Stimulated activated naive CD8-positive, alpha-beta T cell treated with anti-CD3 and anti-CD28 coated beads, Interleukin-15, Interleukin-2, amounts not matched to agents 100 ng/mL and 50 ng/mL, for 24 hours (primary cell): ENCODE measurements at regions not wholly inside any gene's neighbourhood (a gene's known extent, or its start where the extent isn't known, plus 50 kb on each side); places are given as distances from the start of the nearest gene placed in this dataset.
"Not testable (repeated sequence)": the region's sequence is repeated elsewhere in the genome, so short reads cannot be mapped to it uniquely, and the experiment has no call there.

Experiments used
- H3K27ac Mint-ChIP-seq: one replicate; pipeline ENCODE4 v1.8.0; 2021; ENCODE audit warnings: mild to moderate bottlenecking, mixed read lengths
- H3K27me3 Mint-ChIP-seq: one replicate; pipeline ENCODE4 v1.8.0; 2021; ENCODE audit warnings: mixed read lengths
- H3K36me3 Mint-ChIP-seq: one replicate; pipeline ENCODE4 v1.8.0; 2021; ENCODE audit warnings: low read depth, mixed read lengths
- H3K4me1 Mint-ChIP-seq: one replicate; pipeline ENCODE4 v1.8.0; 2021; ENCODE audit warnings: low read depth, mixed read lengths
- H3K4me3 Mint-ChIP-seq: one replicate; pipeline ENCODE4 v1.8.0; 2021; ENCODE audit warnings: mild to moderate bottlenecking, mixed read lengths
- H3K9me3 Mint-ChIP-seq: one replicate; pipeline ENCODE4 v1.8.0; 2021; ENCODE audit warnings: mixed read lengths

DNA sequence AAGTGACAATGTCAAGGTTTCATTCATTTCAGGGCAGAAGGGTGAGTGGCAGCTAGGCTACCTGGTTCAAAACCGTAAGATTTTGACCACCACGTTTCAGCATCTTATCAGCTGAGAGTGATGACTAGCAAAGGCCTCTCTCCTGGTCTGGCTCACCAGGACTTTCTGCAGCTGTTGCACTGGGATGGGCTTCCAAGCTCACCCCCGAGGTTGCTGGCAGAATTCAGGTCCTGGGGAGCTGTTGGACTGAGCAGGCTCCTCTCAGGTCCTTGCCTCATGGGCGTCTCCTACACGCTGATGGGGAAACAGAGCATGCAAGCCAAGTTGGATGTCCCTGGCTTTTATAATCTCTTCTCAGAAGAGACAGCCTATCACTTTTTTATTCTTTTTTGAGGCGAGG, 88.8 kb upstream of the RNU6-1 start:
- H3K9me3 Mint-ChIP-seq, result peaks cover 4% of the 10 kb centered on the region
- H3K4me1 Mint-ChIP-seq, result no peaks in the 10 kb centered on the region
- H3K27me3 Mint-ChIP-seq, result no peaks in the 10 kb centered on the region
- H3K4me3 Mint-ChIP-seq, result no peak overlapping the region
- H3K27ac Mint-ChIP-seq, result no peak overlapping the region
- H3K36me3 Mint-ChIP-seq, result no peaks in the 10 kb centered on the region

DNA sequence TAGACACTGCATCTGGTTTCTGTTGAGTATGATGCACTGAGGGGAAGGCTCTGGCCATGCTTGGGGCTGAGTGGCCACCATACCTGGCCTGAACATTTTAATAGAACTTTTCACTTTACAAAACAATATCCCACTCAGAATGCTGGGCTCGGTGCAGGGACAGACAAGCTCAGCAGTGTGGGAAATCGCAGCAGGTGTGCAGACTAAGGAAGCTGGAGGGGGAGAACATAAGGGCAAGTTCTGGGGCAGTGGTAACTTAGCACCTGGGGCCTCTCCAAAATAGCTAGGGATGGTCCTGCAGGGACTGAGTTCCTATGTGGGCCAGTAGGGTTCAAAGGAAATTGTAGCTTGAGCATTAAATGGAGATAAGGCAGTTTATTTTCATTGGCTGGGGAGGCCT, 90.9 kb upstream of the RNU6-1 start:
- no peaks in the 10 kb centered on the region for H3K9me3 Mint-ChIP-seq
- H3K36me3 Mint-ChIP-seq, result no peaks in the 10 kb centered on the region
- no peak overlapping the region for H3K4me3 Mint-ChIP-seq
- H3K4me1 Mint-ChIP-seq, result no peaks in the 10 kb centered on the region
- no peaks in the 10 kb centered on the region for H3K27me3 Mint-ChIP-seq
- H3K27ac Mint-ChIP-seq, result no peak overlapping the region

DNA sequence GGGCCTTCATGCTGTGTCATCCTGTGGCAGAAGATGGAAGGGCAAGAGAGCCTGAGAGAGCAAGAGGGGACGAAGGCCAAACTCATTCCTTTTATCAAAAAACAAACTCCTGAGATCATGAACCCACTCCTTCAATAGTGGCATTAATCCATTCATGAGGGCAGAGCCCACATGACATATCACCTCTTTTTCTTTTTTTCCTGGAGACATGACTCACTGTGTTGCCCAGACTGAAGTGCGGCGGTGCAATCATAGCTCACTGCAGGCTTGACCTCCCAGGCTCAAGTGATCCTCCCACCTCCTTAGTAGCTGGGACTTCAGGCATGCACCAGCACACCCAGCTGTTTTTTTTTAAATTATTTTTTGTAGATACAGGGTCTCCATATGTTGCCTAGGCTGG, 92.0 kb upstream of the RNU6-1 start:
- no peaks in the 10 kb centered on the region for H3K27me3 Mint-ChIP-seq
- no peaks in the 10 kb centered on the region for H3K4me1 Mint-ChIP-seq
- H3K9me3 Mint-ChIP-seq, result no peaks in the 10 kb centered on the region
- no peak overlapping the region for H3K4me3 Mint-ChIP-seq
- H3K27ac Mint-ChIP-seq, result no peak overlapping the region
- no peaks in the 10 kb centered on the region for H3K36me3 Mint-ChIP-seq

DNA sequence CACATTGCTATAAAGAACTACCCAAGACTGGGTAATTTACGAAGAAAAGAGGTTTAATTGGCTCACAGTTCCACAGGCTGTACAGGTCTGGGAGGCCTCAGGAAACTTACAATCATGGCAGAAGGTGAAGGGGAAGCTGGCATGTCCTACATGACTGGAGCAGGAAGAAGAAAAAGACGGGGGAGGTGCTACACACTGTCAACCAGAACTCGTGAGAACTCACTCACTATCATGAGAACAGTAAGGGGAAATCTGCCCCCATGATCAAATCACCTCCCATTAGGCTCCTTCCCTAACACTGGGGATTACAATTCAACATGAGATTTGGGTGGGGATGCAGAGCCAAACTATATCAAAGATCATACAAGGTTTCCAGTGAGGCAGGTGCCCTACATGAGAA, 94.3 kb upstream of the RNU6-1 start:
- H3K4me1 Mint-ChIP-seq, H3K4me3 Mint-ChIP-seq, H3K36me3 Mint-ChIP-seq, H3K9me3 Mint-ChIP-seq, H3K27me3 Mint-ChIP-seq, H3K27ac Mint-ChIP-seq: not testable (repeated sequence)

DNA sequence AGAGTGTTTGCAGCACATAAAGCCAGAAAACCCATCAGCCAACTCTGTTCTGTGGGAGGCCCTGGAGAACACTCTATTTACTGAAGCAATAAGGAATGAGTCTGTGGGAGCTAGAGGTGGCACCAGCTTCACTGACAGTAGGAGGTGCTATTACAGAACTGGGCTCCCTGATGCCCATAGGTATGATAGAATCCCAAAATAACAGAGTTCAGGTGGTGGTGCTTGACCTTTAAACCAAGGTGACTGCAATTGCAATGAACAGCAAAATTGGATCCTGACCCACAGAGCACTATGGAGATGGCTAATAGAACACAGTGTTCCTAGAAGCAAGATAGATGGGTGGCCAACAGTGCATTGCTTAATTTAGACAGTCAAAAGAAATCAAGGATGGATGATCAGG, 95.4 kb upstream of the RNU6-1 start:
- no peaks in the 10 kb centered on the region for H3K36me3 Mint-ChIP-seq
- H3K27ac Mint-ChIP-seq, result no peak overlapping the region
- no peaks in the 10 kb centered on the region for H3K4me1 Mint-ChIP-seq
- H3K27me3 Mint-ChIP-seq, result no peaks in the 10 kb centered on the region
- no peak overlapping the region for H3K4me3 Mint-ChIP-seq
- H3K9me3 Mint-ChIP-seq, result no peaks in the 10 kb centered on the region

DNA sequence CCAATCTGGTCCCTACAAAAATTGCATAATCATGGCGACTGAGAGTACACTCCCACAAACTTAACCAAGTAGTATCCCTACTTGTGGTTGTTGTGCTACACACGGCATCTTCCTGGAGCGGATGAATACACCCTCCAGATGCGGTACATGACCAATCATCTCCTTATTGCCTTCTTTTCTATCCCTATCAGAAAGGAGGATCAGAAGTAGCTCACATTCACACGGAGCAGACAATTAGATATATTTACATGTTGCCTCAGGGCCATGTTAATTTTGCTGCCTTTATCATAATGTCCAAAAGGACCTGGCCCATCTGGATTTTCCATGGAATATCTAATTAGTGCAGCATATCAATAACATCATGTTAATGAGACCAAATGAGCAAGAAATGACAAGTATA, 96.4 kb upstream of the RNU6-1 start:
- Mint-ChIP-seq H3K4me1 (no peaks in the 10 kb centered on the region), H3K27me3 (no peaks in the 10 kb centered on the region), H3K9me3 (no peaks in the 10 kb centered on the region), H3K36me3 (no peaks in the 10 kb centered on the region), H3K4me3 (no peak overlapping the region), H3K27ac (no peak overlapping the region)

DNA sequence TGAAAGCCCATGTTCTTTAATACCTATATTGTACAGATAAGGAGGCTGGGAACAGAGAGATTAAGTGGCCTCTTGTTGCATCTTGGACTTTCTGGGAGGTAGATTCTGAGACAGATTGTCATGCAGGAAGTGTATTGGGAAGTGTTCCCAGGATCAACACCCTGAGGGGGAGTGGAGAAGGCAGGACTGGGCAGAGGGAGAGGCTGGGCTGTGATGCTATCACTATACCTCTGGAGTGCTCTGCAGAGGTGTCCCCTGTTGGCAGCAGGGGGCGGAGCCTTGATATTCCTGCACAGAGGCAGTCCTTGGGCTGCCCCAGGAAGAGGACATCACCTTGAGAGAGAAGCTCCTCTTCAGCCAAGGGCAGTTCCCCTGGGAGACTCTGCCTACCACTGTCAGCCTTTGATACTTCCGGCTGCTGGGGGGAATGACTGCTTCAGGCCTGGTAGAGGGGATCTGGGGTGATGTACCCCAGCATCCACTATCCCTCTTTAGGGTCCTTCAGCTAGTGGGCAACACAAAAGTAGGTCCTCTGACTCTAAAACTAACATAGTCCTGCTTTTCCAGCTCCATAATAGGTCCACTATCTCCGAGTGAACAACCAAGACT, 97.4 kb upstream of the RNU6-1 start:
- Mint-ChIP-seq H3K27me3 (no peaks in the 10 kb centered on the region), H3K9me3 (no peaks in the 10 kb centered on the region), H3K27ac (no peak overlapping the region), H3K4me3 (no peak overlapping the region), H3K4me1 (no peaks in the 10 kb centered on the region), H3K36me3 (no peaks in the 10 kb centered on the region)

DNA sequence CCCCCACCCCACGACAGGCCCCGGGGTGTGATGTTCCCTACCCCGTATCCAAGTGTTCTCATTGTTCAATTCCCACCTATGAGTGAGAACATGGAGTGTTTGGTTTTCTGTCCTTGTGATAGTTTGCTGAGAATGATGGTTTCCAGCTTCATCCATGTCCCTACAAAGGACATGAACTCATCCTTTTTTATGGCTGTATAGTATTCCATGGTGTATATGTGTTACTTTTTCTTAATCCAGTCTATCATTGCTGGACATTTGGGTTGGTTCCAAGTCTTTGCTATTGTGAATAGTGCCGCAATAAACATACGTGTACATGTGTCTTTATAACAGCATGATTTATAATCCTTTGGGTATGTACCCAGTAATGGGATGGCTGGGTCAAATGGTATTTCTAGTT, 99.3 kb upstream of the RNU6-1 start:
- H3K4me1 Mint-ChIP-seq, H3K36me3 Mint-ChIP-seq, H3K4me3 Mint-ChIP-seq, H3K9me3 Mint-ChIP-seq, H3K27ac Mint-ChIP-seq, H3K27me3 Mint-ChIP-seq: not testable (repeated sequence)

DNA sequence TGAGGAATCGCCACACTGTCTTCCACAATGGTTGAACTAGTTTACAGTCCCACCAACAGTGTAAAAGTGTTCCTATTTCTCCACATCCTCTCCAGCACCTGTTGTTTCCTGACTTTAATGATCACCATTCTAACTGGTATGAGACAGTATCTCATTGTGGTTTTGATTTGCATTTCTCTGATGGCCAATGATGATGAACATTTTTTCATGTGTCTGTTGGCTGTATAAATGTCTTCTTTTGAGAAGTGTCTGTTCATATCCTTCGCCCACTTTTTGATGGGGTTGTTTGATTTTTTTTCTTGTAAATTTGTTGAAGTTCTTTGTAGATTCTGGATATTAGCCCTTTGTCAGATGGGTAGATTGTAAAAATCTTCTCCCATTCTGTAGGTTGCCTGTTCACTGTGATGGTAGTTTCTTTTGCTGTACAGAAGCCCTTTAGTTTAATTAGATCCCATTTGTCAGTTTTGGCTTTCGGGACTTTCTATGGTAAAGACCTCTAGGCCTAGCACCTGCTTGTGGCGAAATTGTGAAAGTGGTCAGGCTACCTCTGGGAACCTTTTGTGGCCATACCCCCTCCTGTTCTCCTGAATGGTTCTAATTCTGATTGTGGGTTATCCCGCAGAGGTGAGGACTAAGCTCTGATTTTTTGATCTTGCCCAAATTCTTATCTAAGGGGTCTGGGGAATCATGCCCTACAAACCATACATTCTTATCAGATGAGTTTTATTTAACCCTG, 99.9 kb upstream of the RNU6-1 start:
- H3K4me1 Mint-ChIP-seq, H3K4me3 Mint-ChIP-seq, H3K27me3 Mint-ChIP-seq, H3K27ac Mint-ChIP-seq, H3K36me3 Mint-ChIP-seq, H3K9me3 Mint-ChIP-seq: not testable (repeated sequence)

DNA sequence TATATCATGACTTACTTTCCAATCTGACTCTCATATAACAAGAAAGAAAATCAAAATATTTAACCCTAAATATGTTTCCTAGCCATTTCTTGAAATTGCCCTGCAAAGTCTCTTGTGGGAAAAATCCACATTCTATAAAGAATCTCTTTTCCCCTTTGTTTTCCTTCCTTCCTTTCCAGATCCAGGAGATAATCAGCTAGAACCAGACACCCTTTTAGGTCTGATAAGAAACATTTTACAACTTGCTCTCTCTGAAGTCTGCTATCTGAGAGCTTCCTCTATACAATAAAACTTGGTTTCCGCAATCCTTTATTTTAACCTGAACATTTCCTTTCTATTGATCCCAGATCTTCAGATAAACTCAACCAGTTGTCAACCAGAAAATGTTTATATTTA, 100.5 kb upstream of the RNU6-1 start:
- Mint-ChIP-seq H3K9me3 (no peaks in the 10 kb centered on the region), H3K36me3 (no peaks in the 10 kb centered on the region), H3K27ac (no peak overlapping the region), H3K4me3 (no peak overlapping the region), H3K27me3 (no peaks in the 10 kb centered on the region), H3K4me1 (no peaks in the 10 kb centered on the region)

DNA sequence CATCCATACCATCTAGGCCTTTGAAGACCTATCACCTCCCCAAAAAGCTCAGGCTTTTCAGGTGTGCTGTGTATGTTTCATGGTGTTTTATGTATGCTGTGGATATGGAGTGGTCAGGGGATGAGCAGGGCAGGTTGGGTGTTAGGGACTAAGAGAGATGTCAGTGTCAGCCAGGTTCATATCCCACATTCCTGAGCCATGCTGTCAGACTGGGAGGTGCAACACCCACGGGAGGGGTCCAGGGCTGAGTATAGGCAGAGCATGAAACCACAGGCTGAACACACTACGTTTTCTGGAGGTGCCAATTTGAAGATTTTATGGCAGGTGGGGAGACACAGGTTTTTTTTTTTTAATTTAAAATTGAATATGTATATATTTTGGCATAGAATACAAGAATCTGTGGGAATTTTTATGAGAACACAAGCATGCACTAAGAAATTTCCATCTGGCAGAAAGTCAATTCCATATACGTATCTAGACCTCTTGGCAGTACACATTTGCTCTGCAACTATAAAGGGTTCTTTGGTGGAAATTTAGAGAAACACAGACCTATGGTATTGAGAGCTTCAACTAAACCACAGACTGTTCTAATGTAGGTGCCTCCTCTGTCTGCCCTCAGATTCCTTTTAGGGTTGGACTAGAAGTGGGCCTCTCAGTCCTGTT, 101.9 kb upstream of the RNU6-1 start:
- no peak overlapping the region for H3K4me3 Mint-ChIP-seq
- no peak overlapping the region for H3K27ac Mint-ChIP-seq
- no peaks in the 10 kb centered on the region for H3K36me3 Mint-ChIP-seq
- H3K4me1 Mint-ChIP-seq, result peaks cover 8% of the 10 kb centered on the region
- H3K9me3 Mint-ChIP-seq, result no peaks in the 10 kb centered on the region
- H3K27me3 Mint-ChIP-seq, result no peaks in the 10 kb centered on the region

DNA sequence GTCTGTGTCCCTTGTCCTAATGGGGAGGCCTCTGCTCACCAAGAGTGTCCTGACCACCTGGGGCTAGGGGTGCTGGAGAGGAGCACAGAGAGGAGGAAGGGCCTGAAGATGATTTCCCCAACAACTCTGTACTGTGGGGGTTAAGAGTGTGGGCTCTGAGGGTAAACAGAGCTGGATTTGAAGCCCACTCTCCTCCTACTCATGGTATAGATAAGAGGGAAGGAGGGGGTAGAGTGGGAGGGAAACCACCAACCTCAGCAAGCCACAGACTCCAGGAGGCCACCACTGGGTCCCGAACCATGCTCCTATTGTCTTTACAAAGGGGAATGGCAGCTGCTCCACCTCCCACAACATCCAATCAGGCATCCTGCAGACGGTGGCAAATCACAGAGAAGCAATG, 103.6 kb upstream of the RNU6-1 start:
- H3K27ac Mint-ChIP-seq, result no peak overlapping the region

DNA sequence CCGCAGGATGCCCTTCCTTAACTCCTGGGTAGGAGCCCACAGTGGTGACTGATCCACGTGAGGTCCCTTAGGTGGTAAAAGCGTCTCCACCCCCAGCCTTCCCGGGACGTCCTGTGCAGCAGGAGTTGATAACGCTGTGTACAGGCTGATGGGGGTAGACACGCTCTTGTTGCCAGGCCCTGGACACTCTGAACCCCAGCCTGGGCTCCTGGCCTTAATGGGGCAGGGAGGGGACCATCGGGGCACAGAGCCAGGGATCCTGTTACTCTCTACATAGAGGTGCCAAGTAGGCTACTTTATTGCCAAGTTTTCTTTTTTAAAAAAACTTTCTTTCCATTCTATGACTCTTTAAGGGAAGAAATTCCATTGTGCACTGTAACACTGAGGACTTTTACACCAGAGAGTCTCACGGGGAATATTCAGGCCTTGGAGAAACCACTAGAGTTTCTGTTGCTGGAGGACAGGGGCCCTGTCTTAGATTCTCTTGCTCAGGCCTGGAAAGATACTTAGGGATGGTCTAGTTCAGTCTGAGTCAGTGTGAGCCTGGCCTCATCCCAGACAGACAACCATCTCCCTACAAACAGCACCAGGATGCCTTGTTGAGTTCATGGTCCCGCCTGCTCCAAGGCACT, 104.3 kb upstream of the RNU6-1 start:
- H3K4me3 Mint-ChIP-seq, result no peak overlapping the region
- H3K27me3 Mint-ChIP-seq, result no peaks in the 10 kb centered on the region
- H3K27ac Mint-ChIP-seq, result no peak overlapping the region
- H3K36me3 Mint-ChIP-seq, result no peaks in the 10 kb centered on the region
- peaks cover 10% of the 10 kb centered on the region for H3K4me1 Mint-ChIP-seq
- H3K9me3 Mint-ChIP-seq, result no peaks in the 10 kb centered on the region

More for the DNA sequence above, 103.6 kb upstream of the RNU6-1 start:
- peaks cover 10% of the 10 kb centered on the region for H3K4me1 Mint-ChIP-seq
- no peaks in the 10 kb centered on the region for H3K36me3 Mint-ChIP-seq
- H3K9me3 Mint-ChIP-seq, result no peaks in the 10 kb centered on the region
- H3K27me3 Mint-ChIP-seq, result no peaks in the 10 kb centered on the region
- H3K4me3 Mint-ChIP-seq, result no peak overlapping the region

DNA sequence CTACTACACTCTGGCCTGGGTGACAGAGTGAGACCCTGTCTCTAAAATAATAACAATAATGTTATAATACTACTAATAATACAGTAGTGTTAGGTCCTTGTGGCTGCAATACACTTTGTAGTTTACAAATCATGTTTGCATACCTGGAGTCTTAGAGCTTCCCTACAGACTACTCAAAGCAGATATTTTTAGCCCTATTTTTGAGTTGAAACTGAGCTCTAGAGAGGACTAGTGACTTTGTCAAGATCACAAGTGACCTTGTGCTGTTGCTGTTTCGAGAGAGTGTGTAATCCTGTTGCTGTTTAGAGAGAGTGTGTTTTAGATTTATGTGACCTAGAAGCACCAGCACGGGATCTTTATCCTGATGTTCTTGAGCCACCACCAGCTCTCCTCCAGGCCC, 105.3 kb upstream of the RNU6-1 start:
- Mint-ChIP-seq H3K27me3 (no peaks in the 10 kb centered on the region), H3K4me1 (peaks cover 10% of the 10 kb centered on the region), H3K9me3 (no peaks in the 10 kb centered on the region), H3K36me3 (no peaks in the 10 kb centered on the region), H3K27ac (no peak overlapping the region), H3K4me3 (no peak overlapping the region)

DNA sequence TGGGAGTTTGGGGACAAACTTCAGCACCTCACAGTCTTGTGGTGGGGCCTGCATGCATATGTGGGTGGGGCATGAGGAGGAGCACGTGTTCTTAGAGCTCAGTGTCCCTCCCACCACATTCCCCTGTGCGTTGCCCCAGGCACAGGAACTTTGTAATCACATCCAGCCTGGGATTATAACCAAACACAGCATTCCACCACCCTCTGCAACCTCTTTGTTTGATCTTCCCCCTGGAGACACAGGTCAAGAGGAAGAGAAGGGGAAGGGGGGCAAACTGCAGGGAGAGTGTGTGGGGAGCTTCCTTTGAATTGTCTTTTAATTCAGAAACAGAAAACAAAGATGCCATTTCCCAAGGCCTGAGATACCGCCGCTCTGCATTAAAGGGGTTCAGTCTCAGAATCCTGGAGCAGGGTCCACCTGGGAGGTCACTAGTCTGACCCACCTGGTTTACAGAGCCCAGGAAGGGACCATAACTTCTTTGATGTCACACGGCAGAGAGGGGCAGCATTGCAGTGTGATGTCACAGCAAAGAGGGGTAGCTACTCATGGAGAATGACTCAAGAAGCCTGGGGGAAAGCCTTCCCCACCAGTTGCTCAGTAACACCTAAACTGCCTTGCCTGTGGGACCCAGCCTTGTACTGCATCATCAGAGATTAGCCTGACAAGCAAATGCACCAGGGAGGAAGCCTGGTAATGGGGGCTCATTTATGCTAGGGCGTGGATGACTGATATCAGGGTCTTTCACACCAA, 106.3 kb upstream of the RNU6-1 start:
- H3K9me3 Mint-ChIP-seq, result no peaks in the 10 kb centered on the region
- H3K36me3 Mint-ChIP-seq, result no peaks in the 10 kb centered on the region
- H3K4me1 Mint-ChIP-seq, result peaks cover 10% of the 10 kb centered on the region
- no peaks in the 10 kb centered on the region for H3K27me3 Mint-ChIP-seq
- peak overlapping the region; percentile 53 for H3K27ac Mint-ChIP-seq
- no peak overlapping the region for H3K4me3 Mint-ChIP-seq
